HG03469 (cell line): ENCODE measurements at regions not wholly inside any gene's neighbourhood (a gene's known extent, or its start where the extent isn't known, plus 50 kb on each side); places are given as distances from the start of the nearest gene placed in this dataset.

ENCODE experiments used
- ATAC-seq: cut with Tn5 transposase; IDR thresholded peaks from one replicate; pipeline ENCODE4 v1.9.1; 2021; ENCODE audit warnings: mild to moderate bottlenecking, moderate library complexity, moderate number of reproducible peaks; ENCODE audit not compliant: unreplicated experiment

DNA sequence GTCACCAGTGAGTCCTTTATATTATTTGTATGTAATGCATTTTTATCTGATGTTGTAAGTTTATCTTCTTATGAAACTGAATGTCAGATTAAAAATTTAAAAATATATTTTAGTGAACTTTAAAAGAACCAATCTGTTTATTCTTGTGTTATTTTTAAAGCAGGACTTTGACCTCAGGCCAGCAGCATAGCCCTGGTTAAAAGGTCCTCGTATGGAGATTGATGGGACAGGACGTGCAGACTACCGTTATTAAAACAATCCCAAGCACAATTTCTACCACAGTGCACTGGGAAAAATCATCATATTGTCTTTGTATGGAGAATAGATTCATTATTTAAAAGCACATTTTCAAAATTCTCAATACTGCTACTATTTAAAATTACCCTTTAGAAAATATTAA, 573.8 kb upstream of the ARGLU1 start:
- no peak for ATAC-seq

DNA sequence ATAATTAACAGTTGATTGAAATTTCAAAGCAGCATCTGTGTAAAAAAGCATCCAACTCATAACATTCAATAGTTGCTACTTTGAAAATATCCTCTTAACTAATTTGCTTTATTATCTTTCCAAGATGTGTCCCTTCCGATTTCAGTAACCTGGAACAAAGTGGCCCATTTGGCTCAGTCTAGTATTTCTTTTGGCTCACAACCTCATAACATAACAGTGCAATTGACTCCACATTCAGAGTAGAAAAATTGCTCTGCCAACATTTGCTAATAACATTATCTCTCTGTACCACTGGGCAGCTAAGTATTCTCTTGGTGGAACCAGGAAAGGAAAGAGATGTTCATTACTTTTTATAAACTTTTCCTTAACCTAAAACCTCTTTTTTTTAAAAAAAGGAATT, 571.1 kb upstream of the ARGLU1 start:
- ATAC-seq, result no peak

DNA sequence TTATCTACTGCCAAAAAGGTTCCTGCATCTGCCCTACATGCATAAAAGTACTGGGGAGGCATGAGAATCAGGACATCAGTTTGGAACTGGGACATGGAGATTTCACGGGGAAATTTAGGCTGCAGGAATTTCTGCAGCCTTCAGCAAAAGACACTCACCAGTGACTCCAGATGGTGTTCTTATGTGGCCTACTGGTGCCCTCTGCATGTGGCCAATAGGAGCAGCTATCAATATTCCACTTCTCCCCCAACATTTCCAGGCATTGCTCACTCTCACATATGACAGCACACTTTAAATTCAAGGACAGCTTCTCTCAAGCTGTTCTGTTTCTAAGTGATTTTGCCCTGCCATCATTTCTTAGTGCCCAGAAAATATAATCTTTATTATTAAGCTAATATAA, 570.5 kb upstream of the ARGLU1 start:
- ATAC-seq, result no peak

DNA sequence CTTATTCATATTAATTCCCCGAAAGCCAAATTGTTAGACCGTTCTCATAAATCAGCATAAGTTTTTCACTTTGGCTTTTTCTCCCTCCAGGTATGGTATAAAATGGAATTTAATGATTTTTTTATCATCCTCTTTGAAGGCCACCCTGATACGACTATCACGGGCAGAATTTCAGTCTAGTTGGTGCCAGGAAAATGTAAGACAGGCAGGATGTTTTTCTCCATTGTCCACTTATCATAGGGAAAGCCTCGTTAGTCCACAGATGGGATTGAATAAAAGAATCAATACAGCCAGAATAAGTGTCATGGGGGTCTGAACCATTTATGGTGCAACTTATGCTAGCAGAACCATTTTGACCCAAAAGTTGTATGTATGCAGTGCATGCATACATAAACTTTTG, 566.0 kb upstream of the ARGLU1 start:
- no peak for ATAC-seq

DNA sequence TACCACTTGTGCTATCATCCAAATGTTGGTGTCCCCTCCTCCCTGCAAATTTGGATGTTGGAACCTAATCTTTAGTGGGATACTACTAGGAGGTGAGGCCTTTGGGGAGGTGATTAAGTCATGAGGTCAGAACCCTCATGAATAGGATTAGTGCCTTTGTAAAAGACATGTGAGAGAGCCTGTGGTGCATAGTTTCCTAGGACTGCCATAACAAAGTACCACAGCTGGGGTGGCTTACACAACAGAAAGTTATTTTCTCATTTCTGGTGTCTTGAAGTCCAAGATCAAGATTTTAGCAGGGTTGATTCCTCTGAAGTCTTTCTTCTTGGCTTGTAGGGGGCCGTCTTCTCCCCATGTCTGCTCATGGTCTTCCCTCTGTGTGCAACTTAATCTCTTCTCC, 562.6 kb upstream of the ARGLU1 start:
- no peak for ATAC-seq

DNA sequence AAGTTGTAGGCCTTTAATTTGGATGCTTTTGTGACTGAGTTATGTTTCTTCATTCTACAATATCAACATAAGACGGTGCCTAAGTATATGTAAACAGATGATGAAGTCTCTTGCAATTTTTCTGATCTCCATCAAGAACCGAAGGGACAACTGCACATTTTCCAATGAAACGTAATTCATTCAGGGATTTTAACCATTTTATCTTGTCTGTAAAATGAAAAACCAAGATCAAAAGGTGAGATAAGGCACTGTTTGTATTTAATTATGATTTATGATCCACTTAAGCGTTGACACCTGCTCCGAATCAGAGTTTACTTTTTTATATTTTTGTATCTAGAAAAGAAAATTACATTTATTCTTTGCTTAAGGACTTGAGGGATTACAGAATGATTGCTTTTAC, 556.8 kb upstream of the ARGLU1 start:
- no peak for ATAC-seq

DNA sequence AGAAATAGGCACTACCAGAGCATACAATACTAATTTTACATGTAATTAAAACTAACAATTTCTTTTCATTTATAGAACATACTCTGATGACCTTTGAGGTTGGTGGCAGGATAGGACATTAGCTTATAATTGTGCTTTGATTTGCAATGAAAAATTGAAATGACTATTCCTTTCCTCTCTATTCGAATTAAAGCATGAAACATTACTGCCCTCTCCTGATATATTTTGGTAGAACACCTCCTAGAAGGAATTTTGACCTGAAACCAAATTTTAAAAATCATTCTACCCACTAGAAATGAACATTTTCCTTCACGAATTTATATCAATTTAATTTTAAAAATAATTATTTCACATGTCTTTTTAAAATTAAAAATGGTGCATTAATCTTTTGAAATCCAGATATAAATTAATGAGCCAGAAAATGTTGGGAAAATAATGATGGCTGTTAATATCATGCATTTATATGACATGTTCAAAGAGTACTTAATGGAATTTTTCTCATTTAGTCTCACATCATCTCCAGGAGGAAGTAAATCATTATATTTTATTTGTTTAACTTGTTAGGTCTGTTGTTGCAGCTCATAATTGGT, 556.3 kb upstream of the ARGLU1 start:
- no peak for ATAC-seq

DNA sequence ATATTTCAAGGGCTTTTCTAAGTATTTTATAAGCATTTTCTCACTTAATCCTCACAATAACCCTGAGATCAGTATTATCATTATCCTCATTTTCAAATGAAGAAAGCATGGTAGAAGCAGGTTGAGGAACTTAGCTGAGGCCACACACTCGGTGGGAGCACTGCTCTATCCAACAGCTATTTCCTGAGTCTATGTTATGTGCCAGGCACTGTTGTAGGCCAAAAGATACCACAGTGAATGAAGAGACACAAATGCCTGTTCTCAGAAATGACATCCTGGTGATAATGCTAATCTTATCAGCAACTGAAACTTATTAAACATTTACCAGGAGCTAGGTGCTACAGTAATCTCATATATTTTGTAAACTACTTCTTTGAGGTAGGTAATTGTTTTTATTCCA, 553.9 kb upstream of the ARGLU1 start:
- no peak for ATAC-seq

DNA sequence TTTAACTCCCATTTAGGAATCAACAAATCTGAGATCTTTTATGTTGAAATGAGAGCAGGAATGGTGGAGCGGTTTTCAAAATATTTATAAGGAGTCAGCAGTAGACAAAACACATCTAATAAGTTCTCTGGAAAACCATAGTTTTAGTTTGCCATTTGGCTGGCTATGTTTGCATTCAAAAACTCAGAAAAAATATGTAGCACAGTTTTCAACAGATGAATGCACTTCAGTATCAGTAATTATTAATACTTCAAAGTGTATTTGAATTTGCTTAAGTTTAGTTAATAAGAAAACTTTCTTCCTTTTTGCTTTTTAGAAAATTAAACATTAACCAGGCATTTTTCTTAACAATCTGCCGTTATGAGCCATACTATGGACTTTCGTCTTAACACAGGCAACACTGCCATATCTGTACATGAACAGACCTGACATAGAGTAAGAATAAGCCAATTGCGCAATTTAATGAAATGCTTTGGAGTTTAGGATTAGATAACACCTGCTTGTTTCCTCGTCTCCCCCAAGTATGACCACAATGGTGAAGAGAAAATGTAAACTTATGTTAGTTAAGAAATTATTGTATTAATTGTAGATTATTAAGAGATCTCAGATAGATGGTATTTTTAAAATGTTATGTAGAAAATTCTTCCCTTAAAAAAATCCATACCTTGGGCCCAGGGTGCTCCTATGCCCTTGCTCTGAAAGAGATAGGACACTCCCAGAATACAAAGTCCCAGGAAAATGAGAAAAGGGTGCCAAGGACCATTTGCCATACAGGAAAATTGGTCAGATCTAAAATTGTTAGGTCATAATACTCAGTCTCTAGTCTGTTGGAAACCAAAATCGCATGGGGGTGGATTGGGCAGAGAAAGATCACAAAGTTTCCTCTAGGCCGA, 552.3 kb upstream of the ARGLU1 start:
- no peak for ATAC-seq

DNA sequence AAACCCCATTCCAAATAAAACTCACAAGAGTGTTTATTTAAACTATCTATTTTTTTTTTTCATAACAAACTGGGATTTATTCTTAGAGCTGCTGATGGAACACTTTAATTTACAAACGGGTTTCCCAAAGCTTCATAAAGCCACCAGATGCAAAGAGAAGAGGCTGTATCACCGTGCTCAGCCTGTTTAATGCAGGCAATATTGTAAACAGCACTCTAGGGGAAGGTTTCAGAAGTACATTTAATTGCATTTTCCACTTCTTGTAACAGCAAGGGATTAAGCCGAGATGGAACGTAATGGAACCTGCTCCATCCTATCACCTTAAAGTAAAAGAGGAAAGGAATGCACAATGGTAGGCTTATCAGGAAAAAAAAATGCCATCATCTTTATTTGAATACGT, 550.6 kb upstream of the ARGLU1 start:
- no peak for ATAC-seq

DNA sequence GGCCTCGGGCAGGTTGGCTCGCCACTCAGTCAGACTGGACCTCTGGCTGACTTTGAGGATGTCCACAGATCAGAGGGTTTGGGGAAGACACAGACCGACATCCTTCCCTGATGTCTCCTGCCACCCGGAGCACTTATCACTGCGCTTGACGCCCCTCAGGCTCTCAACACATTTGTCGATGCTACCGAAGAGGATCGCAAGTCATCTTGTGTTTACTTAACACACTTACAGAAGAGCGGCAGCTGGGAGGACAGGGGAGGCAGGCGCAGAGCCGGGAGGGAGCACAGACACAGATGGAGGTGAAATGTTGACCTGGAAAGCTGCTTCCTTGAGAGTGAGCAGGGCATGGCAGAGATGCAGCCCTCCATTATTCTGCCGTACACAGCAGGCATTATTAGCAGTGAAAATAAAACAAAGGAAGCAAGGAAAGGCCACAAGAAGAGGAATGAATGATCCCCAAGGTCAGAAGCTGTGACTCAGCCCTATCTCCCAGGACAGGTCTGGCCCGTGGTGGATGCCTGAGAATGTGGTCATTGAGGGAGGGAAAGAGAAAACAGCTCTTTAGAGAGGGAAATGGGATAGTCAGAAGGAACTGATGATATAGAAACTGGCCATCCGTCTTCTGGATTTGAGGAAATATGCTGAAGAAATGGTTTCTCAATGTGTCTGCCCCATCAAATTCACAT, 549.5 kb upstream of the ARGLU1 start:
- no peak for ATAC-seq

DNA sequence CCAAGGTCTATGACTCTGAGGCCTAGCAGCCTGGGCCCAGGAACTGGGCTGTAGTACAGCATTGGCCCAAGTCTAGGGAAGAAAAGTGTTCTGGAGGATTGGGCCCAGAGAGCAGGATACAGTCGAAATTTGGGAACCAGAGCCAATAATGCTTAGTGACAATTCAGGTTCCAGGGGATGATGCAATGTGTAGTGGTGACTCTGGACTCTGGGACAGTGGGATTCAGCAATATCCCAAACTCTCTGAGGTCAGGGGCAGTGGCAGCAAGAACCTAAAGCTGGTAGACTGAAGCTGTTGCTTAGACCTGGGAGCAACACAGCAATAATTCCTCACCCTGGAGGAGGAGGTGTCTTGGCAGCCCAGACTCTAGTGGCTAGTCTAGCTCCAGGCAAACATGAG, 545.5 kb upstream of the ARGLU1 start:
- ATAC-seq, result no peak

DNA sequence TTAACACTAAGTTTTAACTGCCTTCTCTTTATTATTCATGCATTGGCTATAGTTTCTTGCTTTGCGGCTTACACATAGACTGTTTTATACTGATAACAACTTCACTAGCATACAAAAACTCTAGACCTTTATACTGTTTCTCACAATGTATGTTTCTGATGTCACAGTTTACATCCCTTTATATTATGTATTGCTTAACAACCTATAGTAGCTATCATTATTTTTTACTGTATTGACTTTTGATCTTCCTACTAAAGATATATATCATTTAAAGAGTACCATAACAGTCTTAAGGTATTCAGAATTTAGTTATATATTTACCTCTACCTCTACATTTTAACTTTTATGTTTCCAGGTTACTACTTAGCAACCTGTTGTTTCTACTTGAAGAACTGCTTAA, 543.3 kb upstream of the ARGLU1 start:
- no peak for ATAC-seq

DNA sequence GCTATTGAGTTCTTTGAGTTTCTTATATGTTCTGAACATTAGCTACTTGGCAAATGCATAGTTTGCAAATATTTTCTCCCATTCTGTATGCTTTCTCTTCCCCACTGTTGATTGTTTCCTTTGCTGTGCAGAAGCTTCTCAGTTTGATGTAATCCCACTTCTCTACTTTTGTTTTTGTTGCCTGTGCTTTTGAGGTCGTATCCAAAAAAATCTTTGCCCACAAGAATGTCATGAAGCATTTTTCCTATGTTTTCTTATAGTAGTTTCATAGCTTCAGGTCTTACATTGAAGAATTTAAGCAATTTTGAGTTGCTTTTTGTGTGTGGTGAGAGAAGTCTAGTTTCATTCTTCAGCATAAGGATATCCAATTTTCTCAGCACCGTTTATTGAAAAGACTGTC, 536.7 kb upstream of the ARGLU1 start:
- ATAC-seq, result no peak

DNA sequence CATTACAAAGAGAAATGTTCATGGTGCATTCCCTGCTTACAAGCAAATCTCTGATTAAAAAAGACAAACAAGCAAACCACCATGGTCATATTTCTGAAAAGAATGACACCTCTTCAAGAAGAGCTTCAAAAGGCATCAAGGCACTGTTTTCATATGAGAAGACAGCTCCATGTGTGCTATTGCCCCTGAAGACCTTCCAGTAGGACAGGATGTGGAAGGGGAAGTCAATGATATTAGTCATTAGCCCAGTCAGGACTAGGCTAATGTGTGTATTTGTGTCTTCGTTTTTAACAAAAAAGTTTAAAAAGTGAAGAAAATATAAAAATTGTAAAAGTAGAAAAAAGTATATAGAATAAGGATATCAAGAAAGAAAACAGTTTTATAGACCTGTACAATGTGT, 534.7 kb upstream of the ARGLU1 start:
- no peak for ATAC-seq

DNA sequence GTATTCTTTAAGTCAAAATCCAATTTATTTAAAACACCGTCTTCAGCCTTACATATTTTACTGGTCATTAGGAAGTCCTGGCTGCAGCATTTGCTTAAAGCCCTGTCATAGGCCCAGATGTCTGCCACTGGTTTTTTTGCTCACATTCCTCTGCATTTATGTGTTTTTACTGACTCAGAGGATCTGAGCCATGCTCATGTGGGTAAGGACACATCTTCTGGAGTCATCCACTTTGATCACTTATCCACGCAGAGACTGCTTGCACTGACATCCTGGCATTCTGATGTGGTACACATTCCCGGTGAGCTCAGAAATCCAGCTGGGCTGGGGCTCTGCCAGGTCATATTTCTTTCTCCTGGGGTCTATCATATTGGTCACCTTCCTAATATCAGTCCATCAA, 531.7 kb upstream of the ARGLU1 start:
- ATAC-seq, result no peak

DNA sequence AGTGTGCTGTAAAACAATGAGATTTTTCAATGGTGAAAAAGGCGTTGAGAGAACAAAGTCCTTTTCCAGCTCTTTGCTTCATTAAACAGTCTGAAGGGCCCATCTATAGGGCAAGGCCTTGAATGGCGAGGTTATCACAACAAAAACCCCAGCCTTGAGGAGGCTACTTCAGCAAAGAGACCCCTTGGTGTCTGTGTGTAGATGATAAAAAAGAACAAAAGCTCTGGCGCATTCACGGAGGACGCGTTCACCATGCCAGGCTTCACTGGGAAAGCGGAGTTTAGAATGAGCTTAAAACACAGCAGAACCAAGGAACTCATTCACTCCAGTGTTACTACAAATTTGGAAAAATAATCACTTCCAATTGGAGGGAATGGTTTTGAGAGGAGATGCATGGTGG, 530.0 kb upstream of the ARGLU1 start:
- ATAC-seq, result no peak

DNA sequence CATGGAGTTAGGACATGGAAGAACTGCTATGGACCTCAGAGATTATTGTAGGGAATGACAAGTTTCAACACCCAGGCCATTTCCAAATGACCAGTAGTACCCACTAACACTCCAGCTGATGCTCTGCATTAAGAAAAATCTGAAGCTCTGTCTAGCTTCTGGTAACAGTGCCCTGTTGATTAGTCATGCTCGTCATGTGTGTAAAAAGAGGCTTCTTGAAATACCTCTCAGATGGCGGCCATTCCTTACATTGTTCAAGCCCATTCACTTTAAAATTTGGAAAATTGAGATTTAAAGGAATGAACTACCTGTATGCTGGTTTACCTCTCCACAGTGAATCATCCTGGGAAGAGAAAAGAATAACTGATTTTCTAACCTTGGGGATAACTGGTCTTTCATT, 527.9 kb upstream of the ARGLU1 start:
- ATAC-seq, result no peak

DNA sequence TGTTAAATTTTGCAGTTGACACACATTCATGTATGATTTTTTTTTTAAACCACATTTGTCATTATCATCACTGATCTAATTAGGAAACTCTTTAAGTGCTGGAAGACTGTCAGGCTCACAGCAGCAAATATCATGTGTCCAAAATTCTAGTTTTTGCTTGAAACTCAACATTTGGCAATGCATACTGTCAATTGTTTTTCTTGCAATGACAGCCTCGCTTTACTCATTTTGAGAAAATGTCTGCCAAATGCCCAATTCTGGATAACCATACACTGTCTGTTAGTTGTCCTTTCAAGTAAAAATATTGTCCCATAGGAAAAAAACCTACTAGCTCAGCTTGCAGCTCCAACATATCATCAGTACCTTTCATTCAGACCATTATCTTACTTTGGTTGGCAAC, 523.9 kb upstream of the ARGLU1 start:
- no peak for ATAC-seq

DNA sequence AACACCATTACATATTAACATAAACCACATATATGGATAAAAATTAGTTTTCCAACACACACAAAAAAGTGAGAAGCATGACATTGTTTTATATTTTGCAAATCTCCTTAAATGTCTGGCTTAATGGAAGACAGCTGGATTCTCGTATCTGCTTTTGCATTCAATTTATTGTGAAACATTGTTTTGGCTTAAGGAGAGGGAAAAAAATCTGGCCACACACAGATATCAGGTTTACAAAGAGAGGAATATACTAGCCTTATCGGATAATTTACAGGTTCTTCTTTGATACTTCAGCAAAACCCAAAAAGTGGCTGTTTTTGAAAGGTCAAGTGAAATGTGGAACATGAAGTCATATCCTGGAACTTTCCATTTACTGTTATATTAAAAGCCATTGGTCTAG, 523.5 kb upstream of the ARGLU1 start:
- ATAC-seq, result no peak

DNA sequence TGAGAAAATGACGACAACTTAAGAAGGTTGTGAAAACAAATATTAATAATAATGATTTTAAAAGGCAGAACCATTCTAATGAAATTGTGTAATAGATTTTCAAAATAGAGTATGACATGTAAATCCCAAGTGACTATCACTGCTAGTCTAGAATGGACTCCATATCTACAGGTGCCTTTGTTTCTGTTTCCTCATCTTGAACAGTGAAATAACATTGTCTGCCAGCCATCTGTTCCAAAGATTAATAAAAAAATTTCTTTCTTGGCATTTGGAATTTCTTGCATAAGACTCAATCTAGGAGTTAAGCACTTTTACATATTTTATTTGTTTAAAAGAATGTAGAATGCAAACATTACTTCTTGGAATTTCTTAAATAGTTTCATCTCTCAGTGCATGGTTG, 520.1 kb upstream of the ARGLU1 start:
- ATAC-seq, result no peak

DNA sequence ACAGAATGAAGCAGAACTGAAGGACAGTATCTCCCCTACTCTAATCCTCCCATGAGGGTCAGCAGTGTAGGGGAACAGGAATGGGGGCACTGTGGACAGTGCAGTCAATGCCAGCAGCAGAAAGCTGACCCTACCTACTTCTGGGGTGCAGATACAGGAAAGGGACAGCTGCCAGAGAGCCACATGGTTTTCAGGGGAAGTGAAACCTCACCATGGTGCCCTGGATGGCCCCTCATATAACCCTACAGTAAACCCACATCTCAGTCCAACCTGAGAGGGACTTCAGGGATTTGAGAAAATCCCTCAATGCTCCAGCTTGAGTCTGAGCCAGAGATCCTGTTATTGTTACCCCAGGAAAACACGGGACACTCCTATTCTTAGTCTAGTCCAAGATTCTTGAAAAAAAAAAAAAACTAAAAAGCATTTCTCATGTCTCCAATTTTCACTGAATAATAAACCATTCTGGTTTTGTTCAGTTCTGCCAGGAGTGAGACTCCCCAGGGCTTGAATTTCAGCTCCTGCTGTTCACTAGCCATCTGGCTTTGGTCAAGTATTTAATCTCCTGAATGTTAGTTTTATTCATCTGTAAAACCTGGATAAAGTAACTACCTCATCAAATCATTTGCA, 511.6 kb upstream of the ARGLU1 start:
- no peak for ATAC-seq
